8988T (cell line): ENCODE measurements at regions not wholly inside any gene's neighbourhood (a gene's known extent, or its start where the extent isn't known, plus 50 kb on each side); places are given as distances from the start of the nearest gene placed in this dataset.

ENCODE experiments used
- DNase-seq: peaks from one replicate; pipeline ENCODE4 v3.0.0; 2011

DNA sequence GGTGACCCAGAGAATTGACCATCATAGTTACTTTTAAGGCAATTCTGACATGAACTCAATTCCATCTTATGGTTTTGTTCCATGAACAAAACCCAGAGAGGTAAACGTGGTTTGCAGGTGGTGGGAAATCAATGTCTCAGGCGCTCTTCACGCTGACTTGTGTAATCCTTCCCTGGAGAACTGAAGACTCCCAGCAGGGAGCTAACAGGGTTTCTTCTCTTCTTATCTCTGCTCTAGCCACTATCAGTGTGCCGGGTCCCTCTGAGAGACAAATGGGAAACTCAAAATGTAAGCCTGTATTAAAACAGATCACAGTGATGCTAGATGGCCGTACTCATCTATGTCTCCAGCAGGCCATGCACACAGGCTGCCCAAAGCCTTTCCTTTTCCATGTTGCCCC is 57.6 kb upstream of the ARGLU1 start:
- DNase-seq: no peak

GRCh38 chr13:106623799-106624460 is 56.0 kb upstream of the ARGLU1 start:
- DNase-seq: no peak

- DNase-seq: no peak
Measured at GRCh38 chr13:106621833-106622232, 53.9 kb upstream of the ARGLU1 start.

DNA sequence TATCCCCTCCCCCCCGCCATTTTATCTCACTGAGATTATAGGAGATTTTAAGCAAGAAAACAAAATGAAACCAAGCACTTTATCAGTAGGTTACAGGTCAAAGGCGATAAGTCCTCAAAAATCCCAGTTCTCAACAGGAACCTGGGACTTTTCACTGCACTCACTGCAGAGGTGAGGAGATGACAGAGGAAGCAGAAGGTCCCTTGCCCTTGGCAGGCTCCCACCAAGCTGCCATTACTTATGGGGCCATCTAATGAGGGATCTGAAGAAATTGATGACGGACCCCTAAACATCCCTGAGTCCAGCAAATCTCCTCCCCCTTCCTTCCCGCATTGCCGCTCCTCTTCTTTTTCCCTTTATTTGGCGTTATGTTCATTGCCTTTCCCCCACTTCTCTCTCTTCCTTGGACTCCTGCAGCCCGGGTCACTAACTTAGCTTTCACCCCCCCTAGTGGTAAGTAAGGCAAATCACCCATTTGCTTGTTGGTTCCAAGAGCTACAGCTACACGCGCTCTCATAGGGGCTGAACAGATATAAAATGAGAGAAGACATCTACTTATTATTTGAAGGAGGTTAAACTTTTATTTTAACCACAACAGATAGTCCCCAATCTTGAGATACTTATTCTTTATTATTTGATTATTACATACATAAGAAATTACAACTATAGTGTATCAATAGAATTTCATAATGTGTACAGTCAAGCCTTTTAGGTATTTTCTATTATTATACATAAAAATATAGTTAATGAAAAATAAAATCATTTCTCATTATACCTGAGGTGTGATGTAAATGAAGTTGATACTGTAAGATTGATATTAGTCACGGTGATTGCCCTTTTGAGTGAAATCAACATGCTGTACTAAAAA is 52.0 kb upstream of the ARGLU1 start:
- peak; percentile 20 for DNase-seq
